ENCODE measurements at regions not wholly inside any gene's neighbourhood (a gene's known extent, or its start where the extent isn't known, plus 50 kb on each side); places are given as distances from the start of the nearest gene placed in this dataset.

GRCh38 chr20:63090052-63090451, 83.3 kb upstream of the BHLHE23 start:
- Mint-ChIP-seq H3K36me3 (ENCODE audit: insufficient read depth, unreplicated experiment) (peaks cover 7% of the 10 kb centered on the region), H3K27ac (ENCODE audit: unreplicated experiment) (no peak overlapping the region), H3K9me3 (ENCODE audit: low read depth, unreplicated experiment) (no peaks in the 10 kb centered on the region), H3K4me1 (ENCODE audit: low read depth, unreplicated experiment) (peaks cover 9% of the 10 kb centered on the region), H3K27me3 (ENCODE audit: unreplicated experiment) (peaks cover 86% of the 10 kb centered on the region), H3K4me3 (ENCODE audit: low read depth, unreplicated experiment) (no peak overlapping the region)
- TF ChIP-seq CTCF (IDR thresholded peaks at IDR 0.05; ENCODE audit: unreplicated experiment) = no peak
- DNase-seq = no peak
- CTCF ChIA-PET = no interaction called here
- BruUV-seq (replicated peaks) = no TSS peak
- intact Hi-C loops (cut with micrococcal nuclease; ENCODE audit: unreplicated experiment) = no loop called here

GRCh38 chr20:63089051-63089907, 82.5 kb upstream of the BHLHE23 start:
- CTCF ChIA-PET = no interaction called here
- peaks cover 8% of the 10 kb centered on the region for H3K36me3 Mint-ChIP-seq (ENCODE audit: insufficient read depth, unreplicated experiment)
- peak; percentile 69 for DNase-seq
- peaks cover 11% of the 10 kb centered on the region for H3K4me1 Mint-ChIP-seq (ENCODE audit: low read depth, unreplicated experiment)
- no peak overlapping the region for H3K27ac Mint-ChIP-seq (ENCODE audit: unreplicated experiment)
- no peaks in the 10 kb centered on the region for H3K9me3 Mint-ChIP-seq (ENCODE audit: low read depth, unreplicated experiment)
- H3K4me3 Mint-ChIP-seq (ENCODE audit: low read depth, unreplicated experiment) = no peak overlapping the region
- intact Hi-C loops (cut with micrococcal nuclease; ENCODE audit: unreplicated experiment) = no loop called here
- TF ChIP-seq CTCF (IDR thresholded peaks at IDR 0.05; ENCODE audit: unreplicated experiment) = no peak
- peaks cover 86% of the 10 kb centered on the region for H3K27me3 Mint-ChIP-seq (ENCODE audit: unreplicated experiment)
- no TSS peak for BruUV-seq (replicated peaks)

GRCh38 chr20:63087872-63088680, 81.3 kb upstream of the BHLHE23 start:
- Mint-ChIP-seq H3K36me3 (ENCODE audit: insufficient read depth, unreplicated experiment) (peaks cover 8% of the 10 kb centered on the region), H3K9me3 (ENCODE audit: low read depth, unreplicated experiment) (no peaks in the 10 kb centered on the region), H3K4me3 (ENCODE audit: low read depth, unreplicated experiment) (no peak overlapping the region), H3K27me3 (ENCODE audit: unreplicated experiment) (peaks cover 95% of the 10 kb centered on the region), H3K4me1 (ENCODE audit: low read depth, unreplicated experiment) (peaks cover 11% of the 10 kb centered on the region), H3K27ac (ENCODE audit: unreplicated experiment) (no peak overlapping the region)
- BruUV-seq (replicated peaks) = no TSS peak
- no peak for DNase-seq
- CTCF ChIA-PET = no interaction called here
- intact Hi-C loops (cut with micrococcal nuclease; ENCODE audit: unreplicated experiment) = no loop called here
- TF ChIP-seq CTCF (IDR thresholded peaks at IDR 0.05; ENCODE audit: unreplicated experiment) = no peak

- Mint-ChIP-seq H3K27me3 (ENCODE audit: unreplicated experiment) (peaks cover 95% of the 10 kb centered on the region), H3K4me1 (ENCODE audit: low read depth, unreplicated experiment) (peaks cover 11% of the 10 kb centered on the region), H3K9me3 (ENCODE audit: low read depth, unreplicated experiment) (no peaks in the 10 kb centered on the region), H3K36me3 (ENCODE audit: insufficient read depth, unreplicated experiment) (peaks cover 8% of the 10 kb centered on the region), H3K27ac (ENCODE audit: unreplicated experiment) (no peak overlapping the region), H3K4me3 (ENCODE audit: low read depth, unreplicated experiment) (no peak overlapping the region)
- no peak for DNase-seq
- intact Hi-C loops (cut with micrococcal nuclease; ENCODE audit: unreplicated experiment) = no loop called here
- TF ChIP-seq CTCF (IDR thresholded peaks at IDR 0.05; ENCODE audit: unreplicated experiment) = no peak
- no TSS peak for BruUV-seq (replicated peaks)
- CTCF ChIA-PET = interaction anchor here (1.0 kb wide), 1 partner anchor 115 kb away, joined by 4 read pairs; no protein-coding TSS in a partner anchor
Measured at GRCh38 chr20:63087236-63087871, 80.6 kb upstream of the BHLHE23 start.

Measured in Calu3 (cell line).